K562 (cell line): ENCODE measurements at regions not wholly inside any gene's neighbourhood (a gene's known extent, or its start where the extent isn't known, plus 50 kb on each side); places are given as distances from the start of the nearest gene placed in this dataset.

Experiments used
- ATAC-seq: fragments of 200-7000 bp; cut with Tn5 transposase; 3 replicates; pipeline ENCODE4 v1.9.1; 2020; ENCODE audit warnings: moderate library complexity
- BruUV-seq: library from RNA; stranded (reverse); fragments of 400-500 nt; replicated peaks from 2 replicates; lab custom pipeline; 2021; lab: Mats Ljungman, UMichigan
- CTCF ChIA-PET: fragments of 300-600 bp; formaldehyde crosslinking; extraction: SDS; loops from one replicate; lab custom pipeline; 2021; ENCODE audit warnings: low intra/inter-chr PET ratio; lab: Yijun Ruan, JAX
- POLR2A ChIA-PET: fragments of 300-600, 350-650 bp; sonication (Branson Sonifier 250); formaldehyde crosslinking; extraction: SDS; loops from one replicate; lab custom pipeline; 2021; ENCODE audit warnings: antibody characterized with exemption, inconsistent platforms; lab: Yijun Ruan, JAX
- DNase-seq, 4 experiments: peaks; one replicate each; pipeline versions ENCODE4 v3.0.0 to v3.0.0-alpha.2; 2011 to 2018; ENCODE audit warnings: low spot score in 3 of 4, mixed read lengths in 3 of 4; ENCODE audit errors: extremely low read depth in 1 of 4
- FAIRE-seq: peaks from 2 replicates; lab custom pipeline; 2011; peaks lifted over from hg19 to GRCh38; lab: Jason Lieb, UNC
- H2AFZ ChIP-seq: 2 replicates; pipeline ENCODE4 v1.6.0; 2011; ENCODE audit warnings: low read depth, low read length, control low read depth, inconsistent platforms
- H3K27ac ChIP-seq: fragments of 200-600 bp; 3 replicates; pipeline ENCODE4 v1.8.0; 2011; ENCODE audit warnings: low read depth, mild to moderate bottlenecking, control low read depth, inconsistent platforms, low read length, moderate library complexity, mixed read lengths; ENCODE audit errors: extremely low read depth
- H3K27me3 ChIP-seq, 2 experiments: fragments of 300-600 bp in 1 of 2; 2 replicates in 1 of 2; 3 replicates in 1 of 2; pipeline versions ENCODE4 v1.6.0 to v1.8.0; 2011; ENCODE audit warnings: inconsistent platforms in 2 of 2, low read length in 2 of 2, mild to moderate bottlenecking in 1 of 2, mixed read lengths in 1 of 2, moderate library complexity in 1 of 2; ENCODE audit not compliant: control insufficient read depth in 2 of 2, insufficient read depth in 2 of 2
- H3K36me3 ChIP-seq: fragments of 300-600 bp; 3 replicates; pipeline ENCODE4 v1.8.0; 2011; ENCODE audit warnings: mild to moderate bottlenecking, low read length, inconsistent platforms; ENCODE audit not compliant: control insufficient read depth, insufficient read depth
- H3K4me1 ChIP-seq, 2 experiments: fragments of 200-600 bp in 1 of 2; replicated peaks in 1 of 2; 2 replicates in 1 of 2; 3 replicates in 1 of 2; pipeline versions ENCODE4 v1.5.1 to v1.8.0; 2011; ENCODE audit warnings: inconsistent platforms in 2 of 2, low read length in 2 of 2, mild to moderate bottlenecking in 1 of 2, mixed read lengths in 1 of 2, moderate library complexity in 1 of 2; ENCODE audit not compliant: control insufficient read depth in 2 of 2, insufficient read depth in 2 of 2
- H3K4me2 ChIP-seq: 2 replicates; pipeline ENCODE4 v1.6.1; 2011; ENCODE audit warnings: low read length, control low read depth, inconsistent platforms, mixed read lengths; ENCODE audit not compliant: insufficient read depth
- H3K4me3 ChIP-seq: fragments of 200-600 bp; sonication (generic), shearing (Covaris generic); 2 replicates; pipeline ENCODE4 v1.5.1; 2016; ENCODE audit warnings: control low read depth, inconsistent platforms
- H3K79me2 ChIP-seq: fragments of 200-600 bp; 3 replicates; pipeline ENCODE4 v1.8.0; 2011; ENCODE audit warnings: low read length, inconsistent platforms; ENCODE audit not compliant: control insufficient read depth, insufficient read depth
- H3K9ac ChIP-seq, 2 experiments: 2 replicates each; pipeline versions ENCODE4 v1.6.0 to v1.6.1; 2011; ENCODE audit warnings: low read depth in 2 of 2, low read length in 2 of 2, control low read depth in 1 of 2, inconsistent platforms in 1 of 2, mild to moderate bottlenecking in 1 of 2, mixed read lengths in 1 of 2; ENCODE audit not compliant: insufficient read depth in 1 of 2
- H3K9me1 ChIP-seq: one replicate; pipeline ENCODE4 v1.6.0; 2011; ENCODE audit warnings: inconsistent platforms, mild to moderate bottlenecking, low read length, moderate library complexity; ENCODE audit not compliant: control insufficient read depth, insufficient read depth
- H3K9me3 ChIP-seq: replicated peaks from 2 replicates; pipeline ENCODE4 v1.5.1; 2011; ENCODE audit warnings: low read depth, low read length, inconsistent platforms; ENCODE audit not compliant: control insufficient read depth, insufficient read depth
- H4K20me1 ChIP-seq: replicated peaks from 2 replicates; pipeline ENCODE4 v1.6.1; 2011; ENCODE audit warnings: low read length, inconsistent platforms, mixed read lengths; ENCODE audit not compliant: control insufficient read depth, insufficient read depth
- CLOCK ChIP-seq: fragments of 250-450 bp; sonication (Bioruptor Pico); IDR thresholded peaks from 2 replicates; pipeline ENCODE4 v1.4.0; 2020; ENCODE audit warnings: mild to moderate bottlenecking, moderate library complexity, borderline replicate concordance
- POLR2AphosphoS5 ChIP-seq: IDR thresholded peaks from 2 replicates; pipeline ENCODE4 v1.6.1; 2011; ENCODE audit warnings: mild to moderate bottlenecking, low read depth, low read length, moderate library complexity; ENCODE audit not compliant: control insufficient read depth, insufficient read depth
- RBM14 ChIP-seq: fragments of 200-400 bp; formaldehyde crosslinking; IDR thresholded peaks from 2 replicates; pipeline ENCODE4 v1.6.1; 2018; ENCODE audit warnings: low read depth, mild to moderate bottlenecking, low read length, moderate library complexity, borderline replicate concordance; ENCODE audit not compliant: insufficient read depth
- RBM22 ChIP-seq: fragments of 200-400 bp; formaldehyde crosslinking; IDR thresholded peaks from 2 replicates; pipeline ENCODE4 v1.6.1; 2018; ENCODE audit warnings: low read length, low read depth; ENCODE audit not compliant: poor library complexity, severe bottlenecking
- WGBS: fragments of 100-300 bp; shearing (Covaris generic); methylation state at CpG from one replicate; pipeline ENCODE4 v1.1.6; 2016; ENCODE audit warnings: low coverage, mixed read lengths; ENCODE audit not compliant: insufficient coverage; ENCODE audit errors: missing lambda C conversion rate; 5-methylcytosine and 5-hydroxymethylcytosine counted together
- in situ Hi-C: fragments of 300-500 bp; cut with MboI; formaldehyde crosslinking; loops from 4 replicates; pipeline ENCODE4 v1.15.0; 2018; ENCODE audit warnings: inconsistent platforms, mixed read lengths
- intact Hi-C: fragments of 100-400 bp; cut with micrococcal nuclease; formaldehyde crosslinking; loops from 2 replicates; pipeline ENCODE4 v1.14.2; 2022

- ChIA-PET CTCF (no interaction called here), POLR2A (no interaction called here)
- intact Hi-C loops (no loop called here), in situ Hi-C loops (no loop called here)
- Histone ChIP-seq H3K4me3 (no peak overlapping the region), H3K27ac (no peak overlapping the region), H4K20me1 (no peaks in the 10 kb centered on the region), H3K9me3 (no peaks in the 10 kb centered on the region), H2AFZ (no peak overlapping the region), H3K36me3 (no peaks in the 10 kb centered on the region), H3K9me1 (no peaks in the 10 kb centered on the region), H3K9ac (no peak overlapping the region), H3K4me2 (no peak overlapping the region), H3K27me3 (no peaks in the 10 kb centered on the region), H3K79me2 (no peaks in the 10 kb centered on the region), H3K4me1 (no peaks in the 10 kb centered on the region)
- BruUV-seq = no TSS peak
- no peak for TF ChIP-seq POLR2AphosphoS5
- no peak for TF ChIP-seq CLOCK
- TF ChIP-seq RBM22 = no peak
- no peak for TF ChIP-seq RBM14
- no peak for ATAC-seq
- WGBS = 3% methylated on average over 3 of the region's 3 CpGs
- FAIRE-seq = no peak
- no peak for DNase-seq
These were observed 83.7 kb downstream of the BLID start for GRCh38 chr11:122032317-122032716.
